T-helper 2 cell treated with Interferon-gamma antibody and Interleukin-4, amounts not matched to agents 5 μg/mL and 100 μg/mL, for 36 hours (primary cell): ENCODE measurements at regions not wholly inside any gene's neighbourhood (a gene's known extent, or its start where the extent isn't known, plus 50 kb on each side); places are given as distances from the start of the nearest gene placed in this dataset.
"Not testable (repeated sequence)": the region's sequence is repeated elsewhere in the genome, so short reads cannot be mapped to it uniquely, and the experiment has no call there.

Experiments used
- DNase-seq: peaks from one replicate; pipeline ENCODE4 v3.0.0; 2021; ENCODE audit warnings: low spot score
- H3K27ac Mint-ChIP-seq: one replicate; pipeline ENCODE4 v1.8.0; 2021; ENCODE audit warnings: mild to moderate bottlenecking, mixed read lengths
- H3K27me3 Mint-ChIP-seq: one replicate; pipeline ENCODE4 v1.8.0; 2021; ENCODE audit warnings: low read depth, mixed read lengths
- H3K36me3 Mint-ChIP-seq: one replicate; pipeline ENCODE4 v1.8.0; 2021; ENCODE audit warnings: low read depth, mixed read lengths
- H3K4me1 Mint-ChIP-seq: one replicate; pipeline ENCODE4 v1.8.0; 2021; ENCODE audit warnings: low read depth, mixed read lengths
- H3K4me3 Mint-ChIP-seq: one replicate; pipeline ENCODE4 v1.8.0; 2022; ENCODE audit warnings: mild to moderate bottlenecking, moderate library complexity, mixed read lengths
- H3K9me3 Mint-ChIP-seq: one replicate; pipeline ENCODE4 v1.8.0; 2021; ENCODE audit warnings: mixed read lengths

DNA sequence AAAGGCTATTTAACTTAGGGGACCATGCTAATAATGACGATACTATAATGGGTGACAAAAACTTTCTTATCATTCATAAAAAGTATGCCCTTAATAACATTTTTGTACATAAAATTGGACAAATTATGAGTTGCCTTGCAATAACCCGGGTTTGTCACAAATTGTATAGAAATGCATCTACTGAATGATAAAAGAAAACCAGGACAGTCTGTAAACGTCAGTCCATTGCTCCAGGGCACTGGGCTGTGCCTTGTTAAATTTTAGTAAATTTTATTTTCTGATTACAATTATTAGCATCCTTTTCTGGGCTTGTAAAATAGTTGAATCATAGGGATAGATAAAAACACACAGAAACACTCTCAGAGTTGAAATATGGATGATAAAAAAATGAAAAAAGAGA, 778.3 kb downstream of the RAPGEF2 start:
- no peaks in the 10 kb centered on the region for H3K27me3 Mint-ChIP-seq
- no peaks in the 10 kb centered on the region for H3K4me1 Mint-ChIP-seq
- H3K4me3 Mint-ChIP-seq = no peak overlapping the region
- H3K27ac Mint-ChIP-seq = no peak overlapping the region
- H3K36me3 Mint-ChIP-seq = no peaks in the 10 kb centered on the region
- H3K9me3 Mint-ChIP-seq = peaks cover 9% of the 10 kb centered on the region
- DNase-seq = no peak

DNA sequence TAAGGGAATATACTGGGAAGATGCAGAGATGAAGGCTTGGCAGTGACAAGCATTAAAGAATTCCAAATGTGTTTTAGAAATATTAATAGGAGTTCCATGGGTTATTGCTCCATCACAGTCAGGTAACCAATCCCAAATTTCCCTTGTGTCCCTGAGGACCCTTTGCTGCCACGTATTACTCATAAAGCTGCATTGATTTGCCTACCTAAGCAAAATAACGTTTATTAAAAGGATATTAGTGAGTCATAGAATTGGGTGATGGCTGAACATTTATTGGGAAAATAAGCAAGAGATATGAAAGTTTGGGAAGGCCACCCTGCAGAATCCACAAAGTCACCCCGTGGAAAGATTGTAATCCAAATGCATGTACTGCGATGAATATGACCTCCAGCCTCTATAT, 782.1 kb downstream of the RAPGEF2 start:
- Mint-ChIP-seq H3K4me1 (no peaks in the 10 kb centered on the region), H3K9me3 (peaks cover 3% of the 10 kb centered on the region), H3K27ac (no peak overlapping the region), H3K4me3 (no peak overlapping the region), H3K27me3 (no peaks in the 10 kb centered on the region), H3K36me3 (no peaks in the 10 kb centered on the region)
- no peak for DNase-seq

DNA sequence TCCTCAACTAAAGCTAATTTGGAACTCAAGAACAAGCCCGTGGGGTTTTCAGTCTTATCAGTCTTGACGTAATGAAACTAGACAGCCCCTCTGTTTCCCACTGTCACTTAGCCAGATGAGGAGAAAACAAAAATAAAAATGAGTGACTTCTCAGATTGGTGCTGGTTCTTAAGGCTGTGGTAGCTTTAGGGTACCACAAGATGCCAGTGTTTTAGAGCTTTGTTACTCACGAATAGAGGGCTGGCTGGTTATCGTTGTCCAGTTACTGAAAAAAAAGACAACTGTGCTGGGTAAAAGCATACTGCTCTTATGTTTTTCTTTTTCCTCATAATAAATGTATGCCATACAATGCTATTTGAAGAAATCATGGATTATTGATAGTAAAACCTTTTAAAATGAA, 796.7 kb downstream of the RAPGEF2 start:
- Mint-ChIP-seq H3K4me1 (no peaks in the 10 kb centered on the region), H3K36me3 (no peaks in the 10 kb centered on the region), H3K27ac (no peak overlapping the region), H3K9me3 (no peaks in the 10 kb centered on the region), H3K27me3 (no peaks in the 10 kb centered on the region), H3K4me3 (no peak overlapping the region)
- no peak for DNase-seq

DNA sequence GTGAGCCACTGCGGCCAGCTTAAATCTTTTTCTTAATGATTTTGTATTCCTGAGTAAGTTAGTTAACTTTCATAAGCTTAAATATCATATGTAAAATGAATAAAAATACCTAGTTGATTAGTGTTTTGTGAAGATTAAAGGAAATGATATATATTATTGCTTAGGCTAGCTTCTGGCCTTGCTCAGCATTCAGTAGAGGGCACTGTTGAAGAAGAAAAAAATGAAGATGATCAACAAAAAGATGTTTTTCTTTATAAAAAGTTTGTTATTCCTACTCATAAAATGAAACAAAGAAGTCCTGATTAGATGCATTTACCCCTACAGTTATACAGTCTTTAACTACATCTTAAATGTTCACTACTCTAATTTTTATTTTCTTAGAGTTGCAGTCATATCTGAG, 797.7 kb downstream of the RAPGEF2 start:
- H3K4me1 Mint-ChIP-seq = no peaks in the 10 kb centered on the region
- DNase-seq = no peak
- H3K27ac Mint-ChIP-seq = no peak overlapping the region
- H3K4me3 Mint-ChIP-seq = no peak overlapping the region
- H3K27me3 Mint-ChIP-seq = no peaks in the 10 kb centered on the region
- no peaks in the 10 kb centered on the region for H3K9me3 Mint-ChIP-seq
- H3K36me3 Mint-ChIP-seq = no peaks in the 10 kb centered on the region

DNA sequence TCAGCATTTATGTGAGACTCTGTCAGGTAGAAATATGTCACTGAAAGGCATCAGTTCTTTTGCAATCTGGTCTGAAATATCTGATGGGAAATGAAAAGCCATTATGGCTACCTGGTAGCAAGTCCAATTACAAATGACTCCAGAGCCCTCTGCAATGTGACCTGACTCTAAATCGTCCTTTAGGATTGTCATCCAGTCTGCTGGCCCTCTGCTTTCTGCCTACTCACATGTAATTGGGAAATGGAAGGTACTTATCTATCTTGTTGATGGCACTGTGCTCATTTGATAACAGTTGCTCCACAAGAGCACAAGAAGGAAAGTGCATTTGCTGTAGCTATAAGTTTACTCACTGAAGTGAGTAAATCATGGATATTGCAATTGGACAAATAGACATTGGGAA, 799.8 kb downstream of the RAPGEF2 start:
- no peaks in the 10 kb centered on the region for H3K4me1 Mint-ChIP-seq
- peaks cover 7% of the 10 kb centered on the region for H3K9me3 Mint-ChIP-seq
- no peak for DNase-seq
- no peaks in the 10 kb centered on the region for H3K27me3 Mint-ChIP-seq
- H3K27ac Mint-ChIP-seq = no peak overlapping the region
- no peak overlapping the region for H3K4me3 Mint-ChIP-seq
- H3K36me3 Mint-ChIP-seq = no peaks in the 10 kb centered on the region

DNA sequence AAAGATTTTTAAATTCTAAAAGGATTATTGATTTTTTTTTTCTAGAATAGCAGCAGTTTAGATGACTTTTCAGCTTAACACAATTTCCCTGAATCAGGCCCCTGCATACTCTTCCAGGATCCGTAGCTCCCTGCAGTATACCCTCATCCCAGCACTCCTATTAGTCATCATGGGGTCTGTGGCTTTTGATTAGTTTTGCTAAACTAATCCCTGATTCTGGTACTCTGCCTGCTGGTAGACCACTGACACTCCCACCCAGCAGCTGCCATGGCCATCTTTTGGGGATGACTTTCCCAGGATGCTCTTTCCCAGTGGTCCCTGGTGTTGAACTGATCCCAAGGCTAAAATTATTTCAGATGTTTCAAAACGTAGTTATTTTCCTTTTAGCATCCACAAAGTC, 802.0 kb downstream of the RAPGEF2 start:
- Mint-ChIP-seq H3K9me3 (peaks cover 7% of the 10 kb centered on the region), H3K36me3 (no peaks in the 10 kb centered on the region), H3K27me3 (no peaks in the 10 kb centered on the region), H3K4me1 (no peaks in the 10 kb centered on the region), H3K27ac (no peak overlapping the region), H3K4me3 (no peak overlapping the region)
- DNase-seq = no peak

DNA sequence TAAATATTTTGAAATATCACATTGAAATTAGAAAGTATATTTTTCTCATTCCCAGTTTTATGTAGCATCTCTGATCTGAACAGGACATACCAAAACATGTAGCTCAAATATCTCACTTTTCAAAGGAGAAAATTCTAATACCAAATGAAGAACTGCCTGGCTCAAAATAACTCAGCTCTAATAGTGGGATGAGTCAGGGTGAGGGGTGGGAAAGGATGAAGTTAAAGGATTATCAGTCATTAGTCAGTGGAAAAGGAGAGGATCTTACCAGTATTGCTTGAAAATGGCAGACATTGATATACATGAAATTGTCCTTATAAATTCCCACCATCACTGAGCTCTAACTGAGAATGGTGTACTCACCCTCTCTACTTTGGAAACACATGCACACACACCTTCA, 803.2 kb downstream of the RAPGEF2 start:
- H3K4me3 Mint-ChIP-seq = no peak overlapping the region
- no peak for DNase-seq
- no peaks in the 10 kb centered on the region for H3K36me3 Mint-ChIP-seq
- no peaks in the 10 kb centered on the region for H3K27me3 Mint-ChIP-seq
- H3K9me3 Mint-ChIP-seq = peaks cover 9% of the 10 kb centered on the region
- no peaks in the 10 kb centered on the region for H3K4me1 Mint-ChIP-seq
- no peak overlapping the region for H3K27ac Mint-ChIP-seq

DNA sequence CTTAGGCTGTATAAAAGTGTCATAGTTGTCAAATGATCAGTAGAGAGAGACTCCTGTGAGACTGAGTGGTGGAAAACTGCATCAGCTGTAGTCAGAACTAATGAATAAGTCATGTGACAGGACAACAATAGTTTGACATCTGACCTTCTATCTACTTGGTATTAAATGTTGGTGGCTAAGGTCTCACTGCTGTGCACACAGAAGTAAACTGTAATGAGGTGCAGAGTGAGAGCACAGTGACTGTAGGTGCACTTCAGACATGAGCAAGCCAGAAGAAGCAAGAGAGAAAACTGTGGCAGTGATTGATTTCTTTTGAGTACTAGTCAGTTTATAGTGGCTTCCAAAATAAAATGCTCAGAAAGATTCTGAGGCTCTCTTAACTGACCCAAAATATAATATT, 803.6 kb downstream of the RAPGEF2 start:
- peaks cover 10% of the 10 kb centered on the region for H3K9me3 Mint-ChIP-seq
- H3K36me3 Mint-ChIP-seq = no peaks in the 10 kb centered on the region
- no peak overlapping the region for H3K27ac Mint-ChIP-seq
- no peaks in the 10 kb centered on the region for H3K4me1 Mint-ChIP-seq
- DNase-seq = no peak
- no peak overlapping the region for H3K4me3 Mint-ChIP-seq
- no peaks in the 10 kb centered on the region for H3K27me3 Mint-ChIP-seq

DNA sequence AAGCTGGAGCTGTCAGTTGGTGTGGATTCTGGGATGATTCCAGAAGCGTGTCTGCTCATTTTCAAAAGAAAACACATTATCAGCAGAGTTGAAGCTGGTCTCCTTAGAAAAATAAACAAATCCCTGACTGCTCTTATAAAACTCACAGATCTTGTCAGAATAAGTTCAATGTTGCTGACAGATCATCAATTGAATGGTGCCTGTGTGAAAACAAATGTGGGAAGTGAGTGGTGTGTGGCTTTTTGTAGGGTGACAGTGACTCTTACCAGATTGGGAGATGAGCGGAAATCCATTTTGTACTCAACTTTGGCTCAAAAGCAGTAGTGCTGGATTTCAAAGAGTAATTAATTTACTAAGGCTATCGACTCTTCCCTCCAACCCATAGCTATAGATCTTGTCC, 807.8 kb downstream of the RAPGEF2 start:
- Mint-ChIP-seq H3K9me3 (peaks cover 11% of the 10 kb centered on the region), H3K4me1 (no peaks in the 10 kb centered on the region), H3K27me3 (no peaks in the 10 kb centered on the region), H3K4me3 (no peak overlapping the region), H3K36me3 (no peaks in the 10 kb centered on the region), H3K27ac (no peak overlapping the region)
- no peak for DNase-seq

DNA sequence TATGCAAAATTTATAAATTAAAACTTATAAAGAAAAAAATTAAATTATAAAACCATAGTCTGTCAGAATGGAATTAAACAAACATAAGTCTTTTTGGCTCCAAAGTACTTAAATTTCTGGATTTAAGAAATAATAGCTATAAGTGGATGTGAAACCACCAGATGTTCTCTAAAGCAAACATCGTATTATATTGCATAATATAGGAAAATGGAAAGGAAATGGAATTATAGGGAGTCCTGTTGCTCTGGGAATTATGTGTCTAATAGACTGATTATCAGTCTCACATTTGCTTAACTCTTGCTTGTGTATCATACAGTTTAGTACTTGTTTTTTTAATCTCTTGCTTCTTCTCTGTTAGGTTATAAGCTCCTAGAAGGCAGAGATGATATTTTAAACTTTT, 819.2 kb downstream of the RAPGEF2 start:
- no peak for DNase-seq
- Mint-ChIP-seq H3K9me3 (peaks cover 14% of the 10 kb centered on the region), H3K27ac (no peak overlapping the region), H3K4me3 (no peak overlapping the region), H3K4me1 (no peaks in the 10 kb centered on the region), H3K27me3 (no peaks in the 10 kb centered on the region), H3K36me3 (no peaks in the 10 kb centered on the region)

DNA sequence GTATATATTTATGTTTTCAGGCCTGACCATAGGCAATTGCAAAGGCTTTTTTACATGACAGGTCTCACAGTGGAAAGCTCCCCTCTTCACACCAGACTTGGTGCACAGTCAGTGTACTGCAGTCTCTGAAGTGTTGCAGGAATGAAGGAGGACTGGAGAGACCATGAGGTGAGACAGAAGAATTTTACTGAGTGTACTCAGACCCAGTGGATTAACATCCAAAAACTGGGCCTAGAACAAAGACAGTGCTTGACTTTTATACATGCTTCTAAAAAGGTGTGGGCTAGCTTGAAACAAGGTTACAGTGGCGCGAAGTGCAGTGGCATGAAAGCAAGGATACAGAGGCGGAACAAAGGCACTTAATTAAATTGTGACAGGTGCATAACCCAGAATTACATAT, 822.9 kb downstream of the RAPGEF2 start:
- no peaks in the 10 kb centered on the region for H3K27me3 Mint-ChIP-seq
- no peaks in the 10 kb centered on the region for H3K36me3 Mint-ChIP-seq
- peaks cover 16% of the 10 kb centered on the region for H3K9me3 Mint-ChIP-seq
- H3K4me3 Mint-ChIP-seq = no peak overlapping the region
- H3K27ac Mint-ChIP-seq = no peak overlapping the region
- no peaks in the 10 kb centered on the region for H3K4me1 Mint-ChIP-seq
- no peak for DNase-seq

DNA sequence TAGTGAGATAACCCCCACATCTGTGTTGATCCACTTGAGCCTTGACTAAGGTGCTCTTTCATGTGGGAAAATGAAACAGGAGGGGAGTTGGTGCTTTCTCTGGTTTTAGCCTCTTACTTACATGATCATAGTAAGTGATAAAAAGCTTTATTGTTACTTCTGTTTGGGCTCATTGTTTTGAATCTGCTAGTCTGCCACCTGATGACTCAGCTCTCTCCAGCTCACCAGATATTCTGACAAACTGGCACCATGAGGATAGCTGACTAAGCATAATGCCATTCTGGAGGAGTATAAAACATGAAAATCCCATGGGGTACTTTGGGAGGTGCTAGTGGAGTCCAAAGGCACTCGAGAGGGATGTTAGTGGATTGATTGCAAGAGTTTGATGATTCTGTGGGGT, 824.0 kb downstream of the RAPGEF2 start:
- Mint-ChIP-seq H3K27ac (no peak overlapping the region), H3K4me1 (no peaks in the 10 kb centered on the region), H3K27me3 (no peaks in the 10 kb centered on the region), H3K36me3 (no peaks in the 10 kb centered on the region), H3K9me3 (peaks cover 19% of the 10 kb centered on the region), H3K4me3 (no peak overlapping the region)
- DNase-seq = no peak

DNA sequence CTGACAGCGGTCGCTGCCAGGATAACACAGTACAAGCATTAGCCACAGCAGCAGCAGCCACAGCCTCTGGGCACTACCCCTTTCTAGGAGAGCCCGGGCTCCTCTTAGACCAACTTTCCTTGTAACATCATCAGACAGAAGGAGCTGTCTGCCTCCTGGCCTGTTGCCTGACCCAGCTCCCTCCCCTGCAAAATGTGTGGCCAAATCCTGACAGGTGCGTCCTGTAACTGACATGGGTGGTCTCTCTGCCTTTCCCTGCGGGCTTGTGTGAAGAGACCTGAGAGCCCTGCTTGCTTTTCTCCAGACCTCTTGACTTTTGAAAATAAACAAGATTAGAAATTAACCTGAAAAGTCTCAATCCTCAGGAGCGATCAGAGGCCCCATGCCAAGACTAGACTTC, 824.9 kb downstream of the RAPGEF2 start:
- DNase-seq = no peak
- H3K36me3 Mint-ChIP-seq = no peaks in the 10 kb centered on the region
- no peaks in the 10 kb centered on the region for H3K4me1 Mint-ChIP-seq
- H3K4me3 Mint-ChIP-seq = no peak overlapping the region
- H3K27me3 Mint-ChIP-seq = no peaks in the 10 kb centered on the region
- no peak overlapping the region for H3K27ac Mint-ChIP-seq
- peaks cover 23% of the 10 kb centered on the region for H3K9me3 Mint-ChIP-seq

DNA sequence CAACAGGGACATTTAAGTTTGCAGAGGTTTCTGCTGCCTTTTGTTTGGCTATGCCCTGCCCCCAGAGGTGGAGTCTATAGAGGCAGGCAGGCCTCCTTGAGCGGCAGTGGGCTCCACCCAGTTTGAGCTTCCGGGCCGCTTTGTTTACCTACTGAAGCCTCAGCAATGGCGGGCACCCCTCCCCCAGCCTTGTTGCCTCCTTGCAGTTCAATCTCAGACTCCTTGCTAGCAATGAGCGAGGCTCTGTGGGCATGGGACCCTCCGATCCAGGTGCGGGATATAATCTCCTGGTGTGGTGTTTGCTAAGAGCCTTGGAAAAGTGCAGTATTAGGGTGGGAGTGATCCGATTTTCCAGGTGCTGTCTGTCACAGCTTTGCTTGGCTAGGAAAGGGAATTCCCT, 831.7 kb downstream of the RAPGEF2 start:
- not testable (repeated sequence) for H3K4me3 Mint-ChIP-seq, H3K36me3 Mint-ChIP-seq, H3K27me3 Mint-ChIP-seq, H3K27ac Mint-ChIP-seq, H3K4me1 Mint-ChIP-seq, DNase-seq
- peaks cover 12% of the 10 kb centered on the region for H3K9me3 Mint-ChIP-seq

DNA sequence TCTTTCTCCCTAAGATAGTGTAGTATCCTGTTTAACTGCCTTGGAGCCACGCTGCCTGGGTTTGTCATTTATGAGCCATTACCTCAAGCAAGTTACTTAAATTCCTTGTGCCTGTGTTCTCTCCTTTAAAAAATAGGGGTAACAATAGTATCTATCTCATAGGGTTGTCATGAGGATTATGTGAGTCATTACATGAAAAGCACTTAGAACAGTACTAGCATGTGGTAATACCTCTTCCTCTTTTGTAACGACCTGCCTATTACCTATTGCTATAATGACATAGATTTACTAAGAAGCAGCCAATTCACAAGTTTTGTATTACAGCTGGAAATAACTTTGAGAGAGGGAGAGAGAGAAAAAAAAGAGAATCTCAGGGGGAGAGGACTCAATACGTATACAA, 834.7 kb downstream of the RAPGEF2 start:
- peaks cover 5% of the 10 kb centered on the region for H3K9me3 Mint-ChIP-seq
- H3K4me3 Mint-ChIP-seq = no peak overlapping the region
- no peaks in the 10 kb centered on the region for H3K4me1 Mint-ChIP-seq
- H3K27ac Mint-ChIP-seq = no peak overlapping the region
- no peak for DNase-seq
- no peaks in the 10 kb centered on the region for H3K27me3 Mint-ChIP-seq
- H3K36me3 Mint-ChIP-seq = no peaks in the 10 kb centered on the region

DNA sequence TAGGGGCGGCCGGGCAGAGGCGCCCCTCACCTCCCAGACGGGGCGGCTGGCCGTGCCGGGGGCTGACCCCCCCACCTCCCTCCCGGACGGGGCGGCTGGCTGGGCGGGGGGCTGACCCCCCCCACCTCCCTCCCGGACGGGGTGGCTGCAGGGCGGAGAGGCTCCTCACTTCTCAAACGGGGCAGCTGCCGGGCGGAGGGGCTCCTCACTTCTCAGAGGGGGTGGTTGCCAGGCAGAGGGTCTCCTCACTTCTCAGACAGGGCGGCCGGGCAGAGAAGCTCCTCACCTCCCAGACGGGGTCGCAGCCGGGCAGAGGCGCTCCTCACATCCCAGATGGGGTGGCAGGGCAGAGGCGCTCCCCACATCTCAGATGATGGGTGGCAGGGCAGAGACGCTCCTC, 836.8 kb downstream of the RAPGEF2 start:
- not testable (repeated sequence) for H3K36me3 Mint-ChIP-seq, H3K27me3 Mint-ChIP-seq, H3K9me3 Mint-ChIP-seq, DNase-seq, H3K27ac Mint-ChIP-seq, H3K4me3 Mint-ChIP-seq, H3K4me1 Mint-ChIP-seq
